ENCODE measurements at regions not wholly inside any gene's neighbourhood (a gene's known extent, or its start where the extent isn't known, plus 50 kb on each side); places are given as distances from the start of the nearest gene placed in this dataset.

- H3K4me3 ChIP-seq (ENCODE audit: low read depth, low read length, poor library complexity, severe bottlenecking) = no peak overlapping the region
- no peak overlapping the region for H3K27ac ChIP-seq (ENCODE audit: low read depth, low read length, poor library complexity, severe bottlenecking)
- BruUV-seq (replicated peaks) = no TSS peak
- H4K20me1 ChIP-seq (ENCODE audit: insufficient read depth, low read length) = no peaks in the 10 kb centered on the region
- H3K4me1 ChIP-seq (ENCODE audit: insufficient read depth, low read length, poor library complexity, severe bottlenecking) = no peaks in the 10 kb centered on the region
- H3K9me2 ChIP-seq (ENCODE audit: insufficient read depth, low read length) = no peaks in the 10 kb centered on the region
- ChIA-PET CTCF (ENCODE audit: unreplicated experiment) (no interaction called here), POLR2A (interaction anchor here (0.6 kb wide), 2 partner anchors 67 to 74 kb away, joined by 3 to 4 read pairs; no protein-coding TSS in a partner anchor)
- intact Hi-C loops (cut with micrococcal nuclease; ENCODE audit: unreplicated experiment) = no loop called here
- no peaks in the 10 kb centered on the region for H3K79me2 ChIP-seq (ENCODE audit: insufficient read depth, low read depth, low read length)
- DNase-seq (ENCODE audit: low spot score) = no peak
- no peaks in the 10 kb centered on the region for H3K9me3 ChIP-seq (ENCODE audit: low read length)
- H3K36me3 ChIP-seq (ENCODE audit: insufficient read depth, low read length) = no peaks in the 10 kb centered on the region
- no peak overlapping the region for H3K4me2 ChIP-seq (ENCODE audit: low read length)
- H2AFZ ChIP-seq (ENCODE audit: low read length) = no peak overlapping the region
- no peak for TF ChIP-seq EZH2phosphoT487 (IDR thresholded peaks at IDR 0.05; ENCODE audit: borderline replicate concordance, low read depth, low read length)
- TF ChIP-seq, protein P1, sequence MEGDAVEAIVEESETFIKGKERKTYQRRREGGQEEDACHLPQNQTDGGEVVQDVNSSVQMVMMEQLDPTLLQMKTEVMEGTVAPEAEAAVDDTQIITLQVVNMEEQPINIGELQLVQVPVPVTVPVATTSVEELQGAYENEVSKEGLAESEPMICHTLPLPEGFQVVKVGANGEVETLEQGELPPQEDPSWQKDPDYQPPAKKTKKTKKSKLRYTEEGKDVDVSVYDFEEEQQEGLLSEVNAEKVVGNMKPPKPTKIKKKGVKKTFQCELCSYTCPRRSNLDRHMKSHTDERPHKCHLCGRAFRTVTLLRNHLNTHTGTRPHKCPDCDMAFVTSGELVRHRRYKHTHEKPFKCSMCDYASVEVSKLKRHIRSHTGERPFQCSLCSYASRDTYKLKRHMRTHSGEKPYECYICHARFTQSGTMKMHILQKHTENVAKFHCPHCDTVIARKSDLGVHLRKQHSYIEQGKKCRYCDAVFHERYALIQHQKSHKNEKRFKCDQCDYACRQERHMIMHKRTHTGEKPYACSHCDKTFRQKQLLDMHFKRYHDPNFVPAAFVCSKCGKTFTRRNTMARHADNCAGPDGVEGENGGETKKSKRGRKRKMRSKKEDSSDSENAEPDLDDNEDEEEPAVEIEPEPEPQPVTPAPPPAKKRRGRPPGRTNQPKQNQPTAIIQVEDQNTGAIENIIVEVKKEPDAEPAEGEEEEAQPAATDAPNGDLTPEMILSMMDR (conservative IDR thresholded peaks at IDR 0.05; ENCODE audit: low read length) = no peak
Observed at GRCh38 chr5:165325221-165325620, 1819.8 kb downstream of the MAT2B start.

DNA sequence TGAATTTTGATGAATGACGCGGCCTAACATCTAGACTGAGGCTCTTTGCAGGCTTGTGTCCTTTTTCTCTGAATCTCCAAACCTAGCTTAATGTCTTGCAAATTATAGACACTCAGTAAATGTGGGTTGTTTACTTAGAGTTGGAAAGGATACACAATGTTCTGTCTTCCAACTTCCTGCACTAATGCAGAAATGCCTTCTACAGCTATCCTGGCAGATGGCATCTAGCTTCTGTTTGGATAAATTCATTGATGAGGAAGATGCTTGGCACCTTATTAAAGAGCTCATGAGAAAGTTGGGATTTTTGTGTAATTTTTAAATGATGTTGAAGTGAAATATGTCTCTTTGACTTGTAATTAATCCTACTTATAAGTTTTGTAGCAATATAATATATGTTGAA lies 1822.2 kb downstream of the MAT2B start:
- POLR2A ChIA-PET = no interaction called here

GRCh38 chr5:165328846-165329245 lies 1823.4 kb downstream of the MAT2B start:
- CTCF ChIA-PET (ENCODE audit: unreplicated experiment) = no interaction called here
- intact Hi-C loops (cut with micrococcal nuclease; ENCODE audit: unreplicated experiment) = no loop called here

More for the DNA sequence above, 1822.2 kb downstream of the MAT2B start:
- Histone ChIP-seq H3K4me1 (ENCODE audit: insufficient read depth, low read length, poor library complexity, severe bottlenecking) (no peaks in the 10 kb centered on the region), H3K9me2 (ENCODE audit: insufficient read depth, low read length) (no peaks in the 10 kb centered on the region), H3K27ac (ENCODE audit: low read depth, low read length, poor library complexity, severe bottlenecking) (no peak overlapping the region), H3K4me2 (ENCODE audit: low read length) (no peak overlapping the region), H3K9me3 (ENCODE audit: low read length) (no peaks in the 10 kb centered on the region), H2AFZ (ENCODE audit: low read length) (no peak overlapping the region), H3K4me3 (ENCODE audit: low read depth, low read length, poor library complexity, severe bottlenecking) (no peak overlapping the region), H3K36me3 (ENCODE audit: insufficient read depth, low read length) (no peaks in the 10 kb centered on the region), H3K79me2 (ENCODE audit: insufficient read depth, low read depth, low read length) (no peaks in the 10 kb centered on the region), H4K20me1 (ENCODE audit: insufficient read depth, low read length) (no peaks in the 10 kb centered on the region)
- no TSS peak for BruUV-seq (replicated peaks)
- intact Hi-C loops (cut with micrococcal nuclease; ENCODE audit: unreplicated experiment) = no loop called here
- DNase-seq (ENCODE audit: low spot score) = no peak
- CTCF ChIA-PET (ENCODE audit: unreplicated experiment) = no interaction called here
- no peak for TF ChIP-seq EZH2phosphoT487 (IDR thresholded peaks at IDR 0.05; ENCODE audit: borderline replicate concordance, low read depth, low read length)
- TF ChIP-seq, protein P1 (conservative IDR thresholded peaks at IDR 0.05; ENCODE audit: low read length) = no peak

More at GRCh38 chr5:165328846-165329245, 1823.4 kb downstream of the MAT2B start:
- no peak overlapping the region for H3K4me3 ChIP-seq (ENCODE audit: low read depth, low read length, poor library complexity, severe bottlenecking)
- no TSS peak for BruUV-seq (replicated peaks)
- H3K9me3 ChIP-seq (ENCODE audit: low read length) = no peaks in the 10 kb centered on the region
- no peaks in the 10 kb centered on the region for H4K20me1 ChIP-seq (ENCODE audit: insufficient read depth, low read length)
- TF ChIP-seq EZH2phosphoT487 (IDR thresholded peaks at IDR 0.05; ENCODE audit: borderline replicate concordance, low read depth, low read length) = no peak
- TF ChIP-seq, protein P1 (conservative IDR thresholded peaks at IDR 0.05; ENCODE audit: low read length) = no peak
- H3K79me2 ChIP-seq (ENCODE audit: insufficient read depth, low read depth, low read length) = no peaks in the 10 kb centered on the region
- H3K27ac ChIP-seq (ENCODE audit: low read depth, low read length, poor library complexity, severe bottlenecking) = no peak overlapping the region
- H3K9me2 ChIP-seq (ENCODE audit: insufficient read depth, low read length) = no peaks in the 10 kb centered on the region
- H3K36me3 ChIP-seq (ENCODE audit: insufficient read depth, low read length) = no peaks in the 10 kb centered on the region
- H3K4me1 ChIP-seq (ENCODE audit: insufficient read depth, low read length, poor library complexity, severe bottlenecking) = no peaks in the 10 kb centered on the region
- POLR2A ChIA-PET = interaction anchor here (0.6 to 0.7 kb wide), 2 partner anchors 76 to 104 kb away, joined by 4 read pairs; no protein-coding TSS in a partner anchor
- no peak for DNase-seq (ENCODE audit: low spot score)
- H3K4me2 ChIP-seq (ENCODE audit: low read length) = no peak overlapping the region
- H2AFZ ChIP-seq (ENCODE audit: low read length) = no peak overlapping the region
